Cardiac septum (tissue), 1 donor: ENCODE measurements at regions not wholly inside any gene's neighbourhood (a gene's known extent, or its start where the extent isn't known, plus 50 kb on each side); places are given as distances from the start of the nearest gene placed in this dataset.

Experiments used
- DNase-seq: peaks from one replicate; pipeline ENCODE4 v3.0.0-alpha.2; 2020; ENCODE audit warnings: low spot score
- intact Hi-C: fragments of 100-400 bp; cut with DNase I; formaldehyde crosslinking; loops from one replicate; pipeline ENCODE4 v1.14.0; 2022
- donor health status: DM: no; HTN: no; CAD: no.

GRCh38 chr7:80403686-80404241 is 108.1 kb downstream of the GNAT3 start:
- intact Hi-C loops = no loop called here
- no peak for DNase-seq

GRCh38 chr7:80401708-80402107 is 110.2 kb downstream of the GNAT3 start:
- no peak for DNase-seq
- intact Hi-C loops = no loop called here

- intact Hi-C loops = loop anchor here (2.0 to 10.0 kb wide), 2 partner anchors 299 to 335 kb away; no protein-coding TSS in a partner anchor
These were observed 118.1 kb downstream of the GNAT3 start for GRCh38 chr7:80393786-80394185.

GRCh38 chr7:80392229-80393169 is 119.4 kb downstream of the GNAT3 start:
- intact Hi-C loops = loop anchor here (2.0 to 10.0 kb wide), 2 partner anchors 298 to 334 kb away; no protein-coding TSS in a partner anchor
- no peak for DNase-seq

More at GRCh38 chr7:80393786-80394185, 118.1 kb downstream of the GNAT3 start:
- no peak for DNase-seq

GRCh38 chr7:80387634-80388193 is 124.2 kb downstream of the GNAT3 start:
- intact Hi-C loops = loop anchor here (10.0 kb wide), 1 partner anchor 253 kb away; the partner anchor contains the start of gene GNAI1
- no peak for DNase-seq

- DNase-seq = no peak
These were observed 125.2 kb downstream of the GNAT3 start for GRCh38 chr7:80386686-80387085.

GRCh38 chr7:80385508-80385907 is 126.4 kb downstream of the GNAT3 start:
- intact Hi-C loops = loop anchor here (10.0 kb wide), 1 partner anchor 251 kb away; the partner anchor contains the start of gene GNAI1
- no peak for DNase-seq

More at GRCh38 chr7:80386686-80387085, 125.2 kb downstream of the GNAT3 start:
- intact Hi-C loops = loop anchor here (10.0 kb wide), 1 partner anchor 252 kb away; the partner anchor contains the start of gene GNAI1

GRCh38 chr7:80380957-80381356 is 130.9 kb downstream of the GNAT3 start:
- DNase-seq = no peak
- intact Hi-C loops = loop anchor here (10.0 kb wide), 1 partner anchor 246 kb away; the partner anchor contains the start of gene GNAI1

- intact Hi-C loops = no loop called here
These were observed 132.6 kb downstream of the GNAT3 start for GRCh38 chr7:80379034-80379982.

GRCh38 chr7:80374321-80374720 is 137.5 kb downstream of the GNAT3 start:
- intact Hi-C loops = no loop called here
- DNase-seq = no peak

More at GRCh38 chr7:80379034-80379982, 132.6 kb downstream of the GNAT3 start:
- no peak for DNase-seq

- intact Hi-C loops = no loop called here
- no peak for DNase-seq
These were observed 138.3 kb downstream of the GNAT3 start for GRCh38 chr7:80373429-80374032.

GRCh38 chr7:80372415-80372814 is 139.4 kb downstream of the GNAT3 start:
- no peak for DNase-seq
- intact Hi-C loops = no loop called here

- intact Hi-C loops = no loop called here
- DNase-seq = no peak
These were observed 141.3 kb downstream of the GNAT3 start for GRCh38 chr7:80370587-80370986.

GRCh38 chr7:80369321-80369720 is 142.5 kb downstream of the GNAT3 start:
- DNase-seq = no peak
- intact Hi-C loops = no loop called here

- no peak for DNase-seq
- intact Hi-C loops = no loop called here
These were observed 149.2 kb downstream of the GNAT3 start for GRCh38 chr7:80362677-80363076.

GRCh38 chr7:80362010-80362618 is 149.8 kb downstream of the GNAT3 start:
- intact Hi-C loops = no loop called here
- DNase-seq = no peak

GRCh38 chr7:80359476-80359875 is 152.4 kb downstream of the GNAT3 start:
- no peak for DNase-seq
- intact Hi-C loops = no loop called here

- intact Hi-C loops = no loop called here
- no peak for DNase-seq
These were observed 152.8 kb downstream of the GNAT3 start for GRCh38 chr7:80359029-80359428.
